ENCODE measurements at regions not wholly inside any gene's neighbourhood (a gene's known extent, or its start where the extent isn't known, plus 50 kb on each side); places are given as distances from the start of the nearest gene placed in this dataset.

DNA sequence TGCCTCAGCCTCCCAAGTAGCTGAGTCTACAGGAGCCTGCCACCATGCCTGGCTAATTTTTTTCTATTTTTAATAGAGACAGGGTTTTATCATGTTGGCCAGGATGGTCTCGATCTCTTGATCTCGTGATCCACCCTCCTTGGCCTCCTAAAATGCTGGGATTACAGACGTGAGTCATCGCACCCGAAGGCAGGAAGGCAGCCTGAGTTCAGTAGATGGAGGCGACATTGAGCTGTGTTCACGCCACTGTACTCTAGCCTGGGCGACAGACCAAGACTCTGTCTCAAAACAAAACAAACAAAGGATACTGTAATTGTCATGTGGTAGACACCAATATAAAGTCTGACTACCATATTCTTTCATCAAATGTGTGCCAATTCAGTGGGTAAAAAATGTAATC lies 500.9 kb upstream of the DSEL start:
- no peaks in the 10 kb centered on the region for H3K4me1 ChIP-seq (ENCODE audit: insufficient read depth)
- no peaks in the 10 kb centered on the region for H3K36me3 ChIP-seq (ENCODE audit: insufficient read depth)
- no peak for DNase-seq (ENCODE audit: extremely low spot score)
- no peak overlapping the region for H3K27ac ChIP-seq (ENCODE audit: low read depth)
- no peak overlapping the region for H3K4me3 ChIP-seq (ENCODE audit: low read depth, low read length)
- whole genome bisulfite sequencing, result 88% methylated on average over 8 of the region's 8 CpGs

DNA sequence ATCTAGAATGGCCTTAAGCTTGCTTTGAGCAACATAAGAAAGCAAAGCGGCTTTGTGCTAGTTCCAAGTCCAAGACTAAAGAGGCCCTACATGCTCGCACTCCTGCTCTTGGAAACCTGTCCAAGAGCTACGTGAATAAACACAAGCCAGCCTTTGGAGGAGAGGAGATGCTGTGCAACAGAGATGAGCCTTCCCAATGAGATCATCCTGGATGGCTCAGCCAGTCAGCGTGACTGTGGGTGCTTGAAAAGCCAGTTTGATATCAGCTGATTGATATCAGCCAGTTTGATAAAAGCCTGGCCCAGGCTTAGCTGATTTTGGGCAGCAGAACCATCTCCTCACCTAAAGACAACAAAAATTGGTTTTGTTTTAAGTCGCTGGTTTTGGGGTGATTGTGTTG lies 481.0 kb upstream of the DSEL start:
- Histone ChIP-seq H3K4me1 (ENCODE audit: insufficient read depth) (no peaks in the 10 kb centered on the region), H3K27ac (ENCODE audit: low read depth) (no peak overlapping the region), H3K4me3 (ENCODE audit: low read depth, low read length) (no peak overlapping the region), H3K36me3 (ENCODE audit: insufficient read depth) (no peaks in the 10 kb centered on the region)
- 69% methylated on average over 5 of the region's 5 CpGs for WGBS
- no peak for DNase-seq (ENCODE audit: extremely low spot score)

DNA sequence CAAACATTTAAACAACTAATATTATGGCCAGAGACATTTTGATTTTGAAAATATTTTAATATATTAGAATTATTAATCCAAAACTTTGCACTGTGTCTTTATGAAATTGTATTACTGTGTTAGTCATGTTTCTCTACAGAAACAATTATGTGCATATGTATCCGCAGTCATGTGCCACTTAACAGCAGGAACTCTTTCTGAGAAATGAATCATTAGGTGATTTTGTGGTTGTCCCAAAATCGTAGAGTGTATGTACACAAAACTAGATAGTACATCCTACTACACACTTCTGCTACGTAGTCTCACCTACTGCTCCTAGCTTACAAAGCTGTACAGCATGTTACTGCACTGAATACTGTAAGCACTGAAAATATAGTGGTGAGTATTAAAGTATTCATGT lies 479.2 kb upstream of the DSEL start:
- DNase-seq (ENCODE audit: extremely low spot score), result no peak
- H3K36me3 ChIP-seq (ENCODE audit: insufficient read depth), result no peaks in the 10 kb centered on the region
- H3K27ac ChIP-seq (ENCODE audit: low read depth), result no peak overlapping the region
- no peak overlapping the region for H3K4me3 ChIP-seq (ENCODE audit: low read depth, low read length)
- 72% methylated on average over 3 of the region's 3 CpGs for WGBS
- H3K4me1 ChIP-seq (ENCODE audit: insufficient read depth), result no peaks in the 10 kb centered on the region

DNA sequence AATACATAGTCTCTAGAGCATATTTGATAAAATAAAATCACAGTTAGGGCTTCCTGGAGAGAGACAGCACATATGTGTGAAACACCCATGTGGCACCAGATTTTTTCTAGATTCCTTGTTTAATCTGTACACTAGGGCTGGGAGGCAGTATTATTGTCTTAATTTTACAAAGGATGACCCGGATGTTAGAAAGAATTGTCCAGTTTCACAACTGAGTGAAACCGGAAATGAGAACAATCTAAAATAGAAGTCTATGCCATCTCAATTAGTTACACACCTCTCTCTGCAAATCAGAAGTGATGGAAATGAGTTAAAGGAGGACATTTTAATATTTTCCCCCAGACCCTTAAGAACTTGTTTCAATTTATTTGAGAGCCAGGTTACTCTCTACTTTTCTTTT lies 463.7 kb upstream of the DSEL start:
- Histone ChIP-seq H3K27ac (ENCODE audit: low read depth) (no peak overlapping the region), H3K4me1 (ENCODE audit: insufficient read depth) (no peaks in the 10 kb centered on the region), H3K4me3 (ENCODE audit: low read depth, low read length) (no peak overlapping the region), H3K36me3 (ENCODE audit: insufficient read depth) (no peaks in the 10 kb centered on the region)
- DNase-seq (ENCODE audit: extremely low spot score), result no peak
- WGBS, result 82% methylated on average over 2 of the region's 2 CpGs

DNA sequence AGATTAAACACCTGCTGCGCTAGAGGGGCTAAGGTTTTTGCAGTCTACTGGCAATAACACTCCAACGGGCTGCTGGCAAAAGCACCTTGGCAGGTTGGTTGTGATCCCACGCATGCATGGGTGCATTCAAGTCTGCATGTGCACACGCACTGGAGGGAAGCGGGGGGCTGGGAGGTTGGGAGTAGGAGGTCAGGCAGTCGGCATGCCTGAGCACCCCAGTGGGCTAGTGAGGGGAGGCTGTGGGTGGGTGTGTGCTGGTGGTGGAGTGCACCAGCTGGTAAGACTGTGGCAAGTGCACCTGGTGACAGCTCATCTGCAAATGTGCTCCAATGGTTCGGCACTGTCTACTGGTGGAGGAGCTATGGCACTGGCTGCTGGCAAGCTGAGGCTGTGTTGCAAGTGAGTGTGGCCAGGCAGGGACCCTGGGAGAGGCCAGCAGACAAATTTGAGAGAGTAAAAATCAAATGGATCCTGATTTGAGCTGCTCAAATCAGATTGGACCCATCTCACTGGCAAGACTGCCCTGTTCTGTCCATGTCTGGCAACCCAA lies 460.6 kb upstream of the DSEL start:
- Histone ChIP-seq H3K27ac (ENCODE audit: low read depth) (no peak overlapping the region), H3K4me3 (ENCODE audit: low read depth, low read length) (no peak overlapping the region), H3K36me3 (ENCODE audit: insufficient read depth) (no peaks in the 10 kb centered on the region), H3K4me1 (ENCODE audit: insufficient read depth) (no peaks in the 10 kb centered on the region)
- 89% methylated on average over 7 of the region's 7 CpGs for WGBS
- no peak for DNase-seq (ENCODE audit: extremely low spot score)

DNA sequence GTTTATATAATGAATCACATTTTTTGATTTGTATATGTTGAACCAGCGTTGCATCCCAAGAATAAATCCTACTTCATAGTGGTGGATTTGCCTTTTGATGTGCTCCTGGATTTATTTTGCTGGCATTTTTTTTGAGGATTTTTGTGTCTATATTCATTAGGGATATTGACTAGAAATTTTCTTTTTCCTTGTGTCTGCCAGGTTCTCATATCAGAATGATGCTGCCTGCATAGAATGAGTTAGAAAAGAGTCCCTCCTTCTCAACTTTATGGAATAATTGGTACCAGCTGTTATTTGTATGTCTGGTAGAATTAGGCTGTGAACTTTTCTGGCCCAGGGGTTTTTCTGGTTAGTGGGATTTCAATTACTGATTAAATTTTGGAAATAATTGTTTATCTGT lies 457.4 kb upstream of the DSEL start:
- 55% methylated on average over 1 of the region's 1 CpG for WGBS
- DNase-seq (ENCODE audit: extremely low spot score), result no peak
- H3K27ac ChIP-seq (ENCODE audit: low read depth), result no peak overlapping the region
- H3K4me3 ChIP-seq (ENCODE audit: low read depth, low read length), result no peak overlapping the region
- no peaks in the 10 kb centered on the region for H3K36me3 ChIP-seq (ENCODE audit: insufficient read depth)
- H3K4me1 ChIP-seq (ENCODE audit: insufficient read depth), result no peaks in the 10 kb centered on the region

DNA sequence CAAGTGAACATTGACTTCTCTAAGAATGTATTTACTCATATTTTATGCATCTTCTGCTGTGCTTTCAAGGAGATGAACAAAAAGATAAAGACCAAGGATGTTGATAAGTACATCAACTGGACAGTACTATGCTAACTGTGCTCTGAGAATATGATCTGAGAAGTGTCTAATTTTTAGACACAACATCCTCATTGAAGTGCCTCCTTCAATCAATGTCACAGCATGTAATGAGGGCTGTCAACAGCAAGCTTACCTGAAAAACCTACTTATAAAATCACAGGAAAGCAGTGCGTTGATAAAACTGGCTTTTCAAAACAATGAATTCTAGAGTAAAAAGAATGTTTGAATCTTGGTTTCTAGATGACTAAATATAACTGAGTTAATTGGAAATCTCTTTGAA lies 452.9 kb upstream of the DSEL start:
- DNase-seq (ENCODE audit: extremely low spot score), result no peak
- 86% methylated on average over 1 of the region's 1 CpG for WGBS
- Histone ChIP-seq H3K4me1 (ENCODE audit: insufficient read depth) (no peaks in the 10 kb centered on the region), H3K27ac (ENCODE audit: low read depth) (no peak overlapping the region), H3K4me3 (ENCODE audit: low read depth, low read length) (no peak overlapping the region), H3K36me3 (ENCODE audit: insufficient read depth) (no peaks in the 10 kb centered on the region)

DNA sequence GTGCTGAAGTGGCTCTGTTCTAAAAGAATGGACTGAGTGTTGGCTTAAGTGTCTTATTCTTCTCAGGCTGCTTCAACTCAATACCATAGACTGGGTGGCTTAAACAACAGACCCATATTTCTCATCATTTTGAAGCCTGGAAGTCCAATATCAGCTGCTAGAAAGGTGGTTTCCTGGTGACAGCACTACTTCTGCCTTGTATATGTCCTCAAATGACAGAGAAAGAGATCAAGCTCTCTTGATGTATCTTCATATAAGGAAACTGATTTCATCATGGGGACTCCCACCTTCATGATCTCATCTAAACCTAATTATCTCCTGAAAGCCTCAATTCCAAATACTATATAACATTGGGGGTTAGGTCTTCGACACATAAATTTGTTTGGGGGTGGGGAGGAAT lies 449.7 kb upstream of the DSEL start:
- no peaks in the 10 kb centered on the region for H3K4me1 ChIP-seq (ENCODE audit: insufficient read depth)
- no peak overlapping the region for H3K27ac ChIP-seq (ENCODE audit: low read depth)
- DNase-seq (ENCODE audit: extremely low spot score), result no peak
- no peaks in the 10 kb centered on the region for H3K36me3 ChIP-seq (ENCODE audit: insufficient read depth)
- H3K4me3 ChIP-seq (ENCODE audit: low read depth, low read length), result no peak overlapping the region
- WGBS, result 82% methylated on average over 1 of the region's 1 CpG

DNA sequence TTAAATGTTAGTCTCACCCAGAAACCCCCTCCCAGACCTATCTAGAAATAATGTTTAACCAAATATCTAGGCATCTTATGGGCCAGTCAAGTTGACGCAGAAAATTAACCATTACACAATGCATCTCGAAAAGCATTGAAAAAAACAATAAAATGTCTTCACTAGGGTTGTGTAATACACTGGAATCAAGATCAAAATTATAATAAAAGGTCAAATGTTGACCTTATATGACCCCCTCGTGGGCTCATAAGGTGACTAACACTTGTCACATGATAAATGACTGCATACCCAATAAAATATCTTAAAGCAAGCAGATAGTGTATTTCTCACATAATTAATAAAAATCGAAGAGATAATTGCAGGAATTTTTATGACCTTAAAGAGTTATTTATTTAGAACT lies 447.9 kb upstream of the DSEL start:
- no peak overlapping the region for H3K4me3 ChIP-seq (ENCODE audit: low read depth, low read length)
- WGBS, result 75% methylated on average over 4 of the region's 4 CpGs
- no peaks in the 10 kb centered on the region for H3K4me1 ChIP-seq (ENCODE audit: insufficient read depth)

DNA sequence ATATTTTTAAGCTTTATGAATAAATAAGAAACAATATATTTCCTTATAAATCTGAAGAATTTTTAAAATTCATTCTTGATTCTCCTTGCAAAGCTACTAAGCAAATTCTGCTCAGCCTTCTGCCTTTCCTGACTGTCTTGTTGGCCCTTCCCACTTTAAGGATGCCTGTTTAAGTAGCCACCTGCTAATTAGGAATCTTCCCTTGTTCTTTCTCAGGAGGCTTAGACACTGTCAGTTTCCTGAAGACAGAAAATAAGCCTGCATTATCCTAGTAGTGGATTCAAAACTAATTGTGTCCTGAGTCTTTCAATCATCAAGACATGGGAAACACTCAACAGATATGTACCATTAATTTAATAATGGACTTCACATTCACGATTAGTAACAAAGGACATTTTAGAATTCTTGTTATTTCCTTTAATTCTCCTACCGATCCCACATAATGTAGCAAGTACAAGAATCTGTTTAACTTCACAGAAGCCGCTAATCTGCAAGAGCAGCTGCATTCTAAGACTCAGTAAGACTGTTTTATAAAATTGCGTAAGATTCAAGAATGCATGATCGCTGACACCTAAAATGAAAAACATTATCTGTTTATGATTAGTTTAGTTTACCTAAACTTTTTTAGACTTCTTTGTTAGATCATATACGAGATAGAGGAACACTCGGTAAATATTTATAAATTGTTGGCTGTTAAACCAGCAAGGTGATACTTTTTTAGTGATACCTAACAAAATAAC lies 445.4 kb upstream of the DSEL start:
- WGBS, result 77% methylated on average over 7 of the region's 7 CpGs
- Histone ChIP-seq H3K4me1 (ENCODE audit: insufficient read depth) (no peaks in the 10 kb centered on the region), H3K36me3 (ENCODE audit: insufficient read depth) (no peaks in the 10 kb centered on the region), H3K27ac (ENCODE audit: low read depth) (no peak overlapping the region), H3K4me3 (ENCODE audit: low read depth, low read length) (no peak overlapping the region)
- DNase-seq (ENCODE audit: extremely low spot score), result no peak

More for the DNA sequence above, 447.9 kb upstream of the DSEL start:
- no peaks in the 10 kb centered on the region for H3K36me3 ChIP-seq (ENCODE audit: insufficient read depth)
- H3K27ac ChIP-seq (ENCODE audit: low read depth), result no peak overlapping the region
- DNase-seq (ENCODE audit: extremely low spot score), result no peak

DNA sequence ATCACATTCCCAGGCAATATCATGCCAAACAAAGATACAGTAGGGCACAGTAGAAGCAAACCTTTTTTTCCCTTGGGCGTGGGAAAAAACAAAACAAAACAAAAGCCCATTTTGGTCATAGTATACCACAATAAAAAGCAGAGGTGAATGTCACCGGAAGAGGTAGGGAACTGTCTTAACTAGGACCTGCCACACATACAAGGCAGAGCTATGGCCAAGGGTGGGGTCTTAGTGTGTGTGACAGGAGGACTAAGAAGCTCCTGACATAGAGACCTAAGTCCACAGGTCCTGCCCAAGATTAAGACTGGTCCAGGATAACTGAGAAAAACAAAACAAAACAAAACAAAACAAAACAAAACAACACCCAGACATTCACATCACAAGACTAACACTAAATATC lies 441.2 kb upstream of the DSEL start:
- Histone ChIP-seq H3K4me3 (ENCODE audit: low read depth, low read length) (no peak overlapping the region), H3K36me3 (ENCODE audit: insufficient read depth) (no peaks in the 10 kb centered on the region), H3K4me1 (ENCODE audit: insufficient read depth) (no peaks in the 10 kb centered on the region), H3K27ac (ENCODE audit: low read depth) (no peak overlapping the region)
- WGBS, result 90% methylated on average over 2 of the region's 2 CpGs
- DNase-seq (ENCODE audit: extremely low spot score), result no peak

DNA sequence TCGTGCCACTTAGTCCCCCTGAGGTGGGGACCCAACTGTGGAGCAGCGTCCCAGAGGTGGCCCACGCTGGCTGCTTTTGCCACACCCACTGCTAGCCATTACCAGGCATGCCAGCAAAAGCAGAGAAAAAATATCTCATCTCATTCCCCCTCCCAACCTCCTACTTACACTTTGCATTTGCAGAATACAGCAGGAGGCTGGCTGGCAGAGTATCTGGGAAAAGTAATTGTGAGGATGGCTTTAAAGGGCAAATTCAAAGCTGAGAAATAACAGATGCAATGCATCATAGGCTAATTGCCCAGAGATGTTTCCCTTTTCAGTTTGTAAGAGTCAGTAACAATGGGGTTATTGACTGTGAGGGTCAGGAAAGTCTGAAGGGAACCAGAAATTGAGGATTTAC lies 438.1 kb upstream of the DSEL start:
- 39% methylated on average over 3 of the region's 3 CpGs for WGBS
- H3K4me3 ChIP-seq (ENCODE audit: low read depth, low read length), result no peak overlapping the region
- DNase-seq (ENCODE audit: extremely low spot score), result no peak
- no peaks in the 10 kb centered on the region for H3K4me1 ChIP-seq (ENCODE audit: insufficient read depth)
- no peak overlapping the region for H3K27ac ChIP-seq (ENCODE audit: low read depth)
- H3K36me3 ChIP-seq (ENCODE audit: insufficient read depth), result no peaks in the 10 kb centered on the region

DNA sequence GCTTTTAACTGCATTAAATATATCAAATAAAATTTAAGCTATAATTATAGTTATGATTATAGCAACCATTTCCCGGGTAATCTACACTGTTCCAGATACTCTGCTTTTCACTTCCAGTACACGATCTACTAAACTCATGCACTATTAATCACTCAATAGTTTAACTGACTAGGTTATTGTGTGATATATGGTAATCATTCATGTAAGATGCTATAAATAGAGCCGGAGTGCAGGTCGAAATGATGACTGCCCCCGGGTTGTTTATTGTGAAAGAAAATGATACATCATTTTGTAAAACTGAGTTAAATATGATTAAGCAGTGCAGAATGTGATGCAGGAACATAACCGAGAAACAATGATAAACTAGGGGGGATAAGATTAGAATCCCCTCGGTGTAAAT lies 434.6 kb upstream of the DSEL start:
- H3K36me3 ChIP-seq (ENCODE audit: insufficient read depth), result no peaks in the 10 kb centered on the region
- no peak overlapping the region for H3K27ac ChIP-seq (ENCODE audit: low read depth)
- H3K4me3 ChIP-seq (ENCODE audit: low read depth, low read length), result no peak overlapping the region
- DNase-seq (ENCODE audit: extremely low spot score), result no peak
- 83% methylated on average over 7 of the region's 7 CpGs for WGBS
- H3K4me1 ChIP-seq (ENCODE audit: insufficient read depth), result no peaks in the 10 kb centered on the region

DNA sequence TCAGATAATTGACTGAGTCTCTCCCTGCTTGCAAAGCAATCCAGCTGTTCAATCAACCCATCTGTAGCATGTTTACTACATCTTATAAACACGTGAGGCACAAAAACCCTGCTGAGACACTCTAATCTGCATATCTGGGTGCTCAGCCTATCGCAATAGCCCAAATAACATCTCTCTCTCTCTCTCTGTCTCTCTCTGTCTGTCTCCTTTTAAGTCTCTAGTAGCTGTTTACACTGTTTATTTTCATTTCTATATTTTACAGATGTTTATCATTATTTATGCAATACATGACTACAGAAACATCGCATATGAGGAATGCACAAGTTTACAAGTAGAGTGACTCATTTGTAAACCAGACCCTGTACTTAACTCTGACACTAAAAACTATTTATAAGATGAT lies 422.1 kb upstream of the DSEL start:
- WGBS, result 39% methylated on average over 3 of the region's 3 CpGs
- no peaks in the 10 kb centered on the region for H3K36me3 ChIP-seq (ENCODE audit: insufficient read depth)
- H3K27ac ChIP-seq (ENCODE audit: low read depth), result no peak overlapping the region
- no peak overlapping the region for H3K4me3 ChIP-seq (ENCODE audit: low read depth, low read length)
- no peak for DNase-seq (ENCODE audit: extremely low spot score)
- no peaks in the 10 kb centered on the region for H3K4me1 ChIP-seq (ENCODE audit: insufficient read depth)

DNA sequence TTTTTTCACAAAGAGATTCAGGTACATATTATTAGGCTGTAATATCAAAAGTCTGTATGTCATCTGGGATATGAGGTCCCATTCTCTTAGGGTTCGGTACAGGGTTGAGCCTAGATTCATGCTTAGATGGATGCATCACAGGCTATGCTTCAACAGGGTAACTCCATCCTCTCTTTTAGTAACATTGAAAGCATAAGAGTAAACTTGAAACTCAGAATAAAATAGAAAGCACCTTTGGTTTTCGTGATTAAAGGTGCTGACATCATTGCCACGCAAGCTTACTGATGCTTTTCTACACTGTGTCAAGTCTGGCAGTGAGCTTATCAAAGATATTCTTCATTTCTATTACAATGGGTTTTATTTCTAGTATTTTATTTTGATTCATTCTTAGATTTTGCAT lies 419.1 kb upstream of the DSEL start:
- Histone ChIP-seq H3K27ac (ENCODE audit: low read depth) (no peak overlapping the region), H3K4me1 (ENCODE audit: insufficient read depth) (no peaks in the 10 kb centered on the region), H3K4me3 (ENCODE audit: low read depth, low read length) (no peak overlapping the region), H3K36me3 (ENCODE audit: insufficient read depth) (no peaks in the 10 kb centered on the region)
- DNase-seq (ENCODE audit: extremely low spot score), result no peak
- 89% methylated on average over 3 of the region's 3 CpGs for WGBS

Measured in urinary bladder (tissue), 3 donors.